Neuron (in vitro differentiated cells): ENCODE measurements at regions not wholly inside any gene's neighbourhood (a gene's known extent, or its start where the extent isn't known, plus 50 kb on each side); places are given as distances from the start of the nearest gene placed in this dataset.
"Not testable (repeated sequence)": the region's sequence is repeated elsewhere in the genome, so short reads cannot be mapped to it uniquely, and the experiment has no call there.

Source experiments
- H2AFZ ChIP-seq: one replicate; pipeline ENCODE4 v1.6.1; 2013; ENCODE audit warnings: low read depth, mild to moderate bottlenecking, inconsistent platforms, low read length, moderate library complexity
- H3K27me3 ChIP-seq: one replicate; pipeline ENCODE4 v1.6.1; 2013; ENCODE audit warnings: low read length; ENCODE audit not compliant: insufficient read depth
- H3K36me3 ChIP-seq: one replicate; pipeline ENCODE4 v1.6.1; 2013; ENCODE audit warnings: low read length; ENCODE audit not compliant: insufficient read depth
- H3K4me1 ChIP-seq: one replicate; pipeline ENCODE4 v1.6.1; 2013; ENCODE audit warnings: low read length; ENCODE audit not compliant: insufficient read depth
- H3K4me3 ChIP-seq: 2 replicates; pipeline ENCODE4 v1.5.1; 2013; ENCODE audit warnings: mild to moderate bottlenecking, low read length, moderate library complexity
- H3K9me3 ChIP-seq: one replicate; pipeline ENCODE4 v1.6.1; 2013; ENCODE audit warnings: low read length

GRCh38 chr9:108043585-108043984 is 554.0 kb upstream of the KLF4 start:
- H3K9me3 ChIP-seq = no peaks in the 10 kb centered on the region
- H2AFZ ChIP-seq = no peak overlapping the region
- no peaks in the 10 kb centered on the region for H3K27me3 ChIP-seq
- no peaks in the 10 kb centered on the region for H3K36me3 ChIP-seq
- H3K4me3 ChIP-seq = no peak overlapping the region
- no peaks in the 10 kb centered on the region for H3K4me1 ChIP-seq

- no peaks in the 10 kb centered on the region for H3K27me3 ChIP-seq
- no peak overlapping the region for H2AFZ ChIP-seq
Measured at GRCh38 chr9:108041551-108041950, 552.0 kb upstream of the KLF4 start.

GRCh38 chr9:108040783-108041182 is 551.2 kb upstream of the KLF4 start:
- H3K27me3 ChIP-seq = no peaks in the 10 kb centered on the region

More at GRCh38 chr9:108041551-108041950, 552.0 kb upstream of the KLF4 start:
- Histone ChIP-seq H3K36me3 (no peaks in the 10 kb centered on the region), H3K4me3 (no peak overlapping the region), H3K4me1 (no peaks in the 10 kb centered on the region), H3K9me3 (no peaks in the 10 kb centered on the region)

GRCh38 chr9:108039493-108039892 is 549.9 kb upstream of the KLF4 start:
- Histone ChIP-seq H3K27me3 (no peaks in the 10 kb centered on the region), H3K4me1 (no peaks in the 10 kb centered on the region), H3K36me3 (no peaks in the 10 kb centered on the region), H3K9me3 (no peaks in the 10 kb centered on the region), H3K4me3 (no peak overlapping the region), H2AFZ (no peak overlapping the region)

More at GRCh38 chr9:108040783-108041182, 551.2 kb upstream of the KLF4 start:
- no peaks in the 10 kb centered on the region for H3K4me1 ChIP-seq
- no peak overlapping the region for H3K4me3 ChIP-seq
- no peaks in the 10 kb centered on the region for H3K9me3 ChIP-seq
- no peak overlapping the region for H2AFZ ChIP-seq
- H3K36me3 ChIP-seq = no peaks in the 10 kb centered on the region

GRCh38 chr9:108039012-108039411 is 549.4 kb upstream of the KLF4 start:
- Histone ChIP-seq H3K4me3 (no peak overlapping the region), H3K36me3 (no peaks in the 10 kb centered on the region), H3K27me3 (no peaks in the 10 kb centered on the region), H2AFZ (no peak overlapping the region), H3K4me1 (no peaks in the 10 kb centered on the region), H3K9me3 (no peaks in the 10 kb centered on the region)

- Histone ChIP-seq H3K4me1 (no peaks in the 10 kb centered on the region), H3K27me3 (no peaks in the 10 kb centered on the region), H3K9me3 (no peaks in the 10 kb centered on the region), H2AFZ (no peak overlapping the region), H3K4me3 (no peak overlapping the region), H3K36me3 (no peaks in the 10 kb centered on the region)
Measured at GRCh38 chr9:108035487-108035886, 545.9 kb upstream of the KLF4 start.

- H3K36me3 ChIP-seq = no peaks in the 10 kb centered on the region
- no peak overlapping the region for H3K4me3 ChIP-seq
- no peak overlapping the region for H2AFZ ChIP-seq
- H3K4me1 ChIP-seq = no peaks in the 10 kb centered on the region
- H3K27me3 ChIP-seq = no peaks in the 10 kb centered on the region
- no peaks in the 10 kb centered on the region for H3K9me3 ChIP-seq
Measured at GRCh38 chr9:108033976-108034964, 544.7 kb upstream of the KLF4 start.

GRCh38 chr9:108032079-108032478 is 542.5 kb upstream of the KLF4 start:
- H3K27me3 ChIP-seq, H2AFZ ChIP-seq, H3K9me3 ChIP-seq, H3K4me3 ChIP-seq, H3K4me1 ChIP-seq, H3K36me3 ChIP-seq: not testable (repeated sequence)

- not testable (repeated sequence) for H3K4me1 ChIP-seq, H3K9me3 ChIP-seq, H2AFZ ChIP-seq, H3K36me3 ChIP-seq, H3K4me3 ChIP-seq, H3K27me3 ChIP-seq
Measured at GRCh38 chr9:108031221-108031620, 541.7 kb upstream of the KLF4 start.

GRCh38 chr9:108026718-108027117 is 537.1 kb upstream of the KLF4 start:
- H3K36me3 ChIP-seq, H3K4me1 ChIP-seq, H3K27me3 ChIP-seq, H3K9me3 ChIP-seq, H3K4me3 ChIP-seq, H2AFZ ChIP-seq: not testable (repeated sequence)

- Histone ChIP-seq H3K36me3 (no peaks in the 10 kb centered on the region), H3K27me3 (no peaks in the 10 kb centered on the region), H2AFZ (no peak overlapping the region), H3K4me3 (no peak overlapping the region), H3K4me1 (no peaks in the 10 kb centered on the region), H3K9me3 (no peaks in the 10 kb centered on the region)
Measured at GRCh38 chr9:108024604-108025003, 535.0 kb upstream of the KLF4 start.

- Histone ChIP-seq H3K9me3 (no peaks in the 10 kb centered on the region), H3K36me3 (no peaks in the 10 kb centered on the region), H3K4me3 (no peak overlapping the region)
Measured at GRCh38 chr9:108022246-108022935, 532.8 kb upstream of the KLF4 start.

GRCh38 chr9:108021096-108021710 is 531.6 kb upstream of the KLF4 start:
- H3K36me3 ChIP-seq = no peaks in the 10 kb centered on the region
- no peaks in the 10 kb centered on the region for H3K27me3 ChIP-seq
- H2AFZ ChIP-seq = no peak overlapping the region
- H3K4me3 ChIP-seq = no peak overlapping the region
- no peaks in the 10 kb centered on the region for H3K4me1 ChIP-seq
- no peaks in the 10 kb centered on the region for H3K9me3 ChIP-seq

More at GRCh38 chr9:108022246-108022935, 532.8 kb upstream of the KLF4 start:
- Histone ChIP-seq H2AFZ (no peak overlapping the region), H3K4me1 (no peaks in the 10 kb centered on the region), H3K27me3 (no peaks in the 10 kb centered on the region)
